ENCODE measurements at regions not wholly inside any gene's neighbourhood (a gene's known extent, or its start where the extent isn't known, plus 50 kb on each side); places are given as distances from the start of the nearest gene placed in this dataset.

DNA sequence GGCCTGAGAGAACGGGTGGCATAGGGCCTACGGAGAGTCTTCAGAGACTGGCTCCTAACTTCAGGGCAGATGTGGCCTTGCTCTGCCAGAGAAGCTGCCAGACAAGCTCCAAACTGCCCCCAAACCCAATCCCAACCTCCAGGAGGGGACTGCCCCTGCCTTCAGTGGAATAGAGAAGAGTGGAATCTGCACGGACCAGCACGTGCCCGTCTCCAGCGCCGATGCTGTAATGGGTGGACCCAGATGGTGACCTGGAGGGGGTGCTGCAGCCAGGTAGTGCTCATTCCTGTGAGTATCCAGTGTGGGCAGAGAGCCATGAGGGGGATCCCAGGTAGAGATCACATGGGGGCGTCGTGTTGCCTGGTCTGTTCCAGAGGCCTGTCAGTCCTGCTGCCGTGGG, 73.2 kb upstream of the NKX1-1 start:
- no peak for TF ChIP-seq JUND (IDR thresholded peaks at IDR 0.05; ENCODE audit: low read depth)
- no peak for DNase-seq (ENCODE audit: low read depth in 1 of 2, low spot score in 1 of 2)
- in situ Hi-C loops (cut with HindIII; ENCODE audit: low pct_unique_long_range_greater_than_20kb, low sequenced_read_pairs) = no loop called here

DNA sequence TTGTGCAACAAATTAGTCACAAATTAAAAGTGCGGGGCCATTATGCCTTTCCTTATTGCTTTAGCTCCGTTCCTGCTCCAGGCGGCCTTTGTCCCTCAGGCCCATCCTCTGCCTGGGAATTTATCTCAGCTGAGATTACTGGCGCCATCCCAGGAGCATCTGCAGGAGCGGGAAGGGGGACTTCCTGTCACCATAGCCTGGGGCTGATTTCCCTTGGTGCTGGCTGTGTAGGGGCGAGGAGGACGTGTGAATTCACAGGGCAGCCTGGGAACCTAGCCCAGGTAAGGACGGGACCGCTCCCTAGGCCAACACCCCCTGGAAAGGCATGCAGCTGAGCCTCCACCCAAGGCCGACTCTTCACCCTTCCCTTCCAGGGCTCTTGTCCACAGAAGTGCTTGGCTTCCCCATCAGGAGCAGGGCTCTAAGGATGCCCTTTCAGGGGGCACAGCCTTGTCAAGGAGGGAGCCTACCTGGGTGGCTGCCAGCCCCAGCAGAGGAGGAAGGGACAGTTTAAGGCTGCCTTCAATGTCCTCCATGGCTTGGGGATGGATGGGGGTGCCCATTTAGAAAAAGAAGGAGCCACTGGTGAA, 72.6 kb upstream of the NKX1-1 start:
- in situ Hi-C loops (cut with HindIII; ENCODE audit: low pct_unique_long_range_greater_than_20kb, low sequenced_read_pairs) = no loop called here
- no peak for TF ChIP-seq JUND (IDR thresholded peaks at IDR 0.05; ENCODE audit: low read depth)
- DNase-seq (ENCODE audit: low read depth in 1 of 2, low spot score in 1 of 2) = no peak

DNA sequence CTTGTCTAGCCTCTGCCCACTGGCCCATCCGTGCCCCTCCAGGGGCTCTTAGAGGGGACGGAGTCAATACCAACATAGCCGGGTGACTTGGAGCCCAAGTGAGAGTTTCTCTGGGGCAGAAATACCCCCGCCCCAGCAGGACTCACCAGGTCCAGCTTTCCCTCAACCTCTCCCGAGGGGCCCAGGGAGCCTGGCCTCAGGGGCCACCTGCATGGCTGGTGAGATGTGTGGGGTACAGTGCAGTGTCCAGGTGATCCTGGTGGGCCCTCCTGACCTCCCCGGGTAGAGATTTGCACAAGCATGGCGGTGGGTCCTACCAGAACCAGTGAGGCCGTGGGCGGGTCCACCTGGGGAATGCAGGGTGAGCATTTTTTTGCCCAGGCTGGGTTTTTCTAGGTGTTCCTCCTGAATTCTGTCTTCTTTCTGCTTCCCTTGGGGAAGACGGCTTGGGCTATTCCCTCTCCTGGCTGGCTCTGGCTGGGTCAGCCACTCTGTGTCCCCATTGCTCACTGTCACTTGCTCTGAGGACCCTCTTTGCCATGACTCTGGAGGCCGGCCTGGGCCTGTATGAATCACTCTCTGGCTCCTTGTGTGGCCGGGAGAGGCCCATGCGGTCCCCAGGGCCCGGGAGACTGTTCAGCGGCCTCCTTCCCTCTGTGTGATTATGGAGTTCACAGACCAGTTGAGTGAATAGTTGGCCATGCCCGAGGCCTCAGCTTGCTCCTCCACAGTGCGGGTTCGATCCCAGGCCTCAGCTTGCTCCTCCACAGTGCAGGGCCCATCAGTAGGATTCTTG, 71.0 kb upstream of the NKX1-1 start:
- no peak for DNase-seq (ENCODE audit: low read depth in 1 of 2, low spot score in 1 of 2)
- in situ Hi-C loops (cut with HindIII; ENCODE audit: low pct_unique_long_range_greater_than_20kb, low sequenced_read_pairs) = no loop called here
- TF ChIP-seq JUND (IDR thresholded peaks at IDR 0.05; ENCODE audit: low read depth) = no peak

DNA sequence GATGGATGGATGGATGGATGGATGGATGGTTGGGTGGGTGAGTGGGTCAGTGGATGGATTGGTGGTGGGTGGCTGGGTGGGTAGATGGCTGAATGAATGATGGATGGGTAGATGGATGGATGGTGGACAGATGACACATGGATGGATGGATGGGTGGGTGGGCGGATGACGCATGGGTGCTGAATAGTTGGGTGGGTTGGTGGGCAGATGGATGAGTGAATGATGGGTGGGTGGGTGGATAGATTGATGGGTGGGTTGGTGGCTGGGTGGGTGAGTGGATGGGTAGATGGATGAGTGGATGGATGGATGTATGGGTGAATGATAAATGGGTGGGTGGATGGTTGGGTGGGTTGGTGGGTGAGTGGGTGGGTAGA, 69.9 kb upstream of the NKX1-1 start:
- in situ Hi-C loops (cut with HindIII; ENCODE audit: low pct_unique_long_range_greater_than_20kb, low sequenced_read_pairs) = no loop called here

DNA sequence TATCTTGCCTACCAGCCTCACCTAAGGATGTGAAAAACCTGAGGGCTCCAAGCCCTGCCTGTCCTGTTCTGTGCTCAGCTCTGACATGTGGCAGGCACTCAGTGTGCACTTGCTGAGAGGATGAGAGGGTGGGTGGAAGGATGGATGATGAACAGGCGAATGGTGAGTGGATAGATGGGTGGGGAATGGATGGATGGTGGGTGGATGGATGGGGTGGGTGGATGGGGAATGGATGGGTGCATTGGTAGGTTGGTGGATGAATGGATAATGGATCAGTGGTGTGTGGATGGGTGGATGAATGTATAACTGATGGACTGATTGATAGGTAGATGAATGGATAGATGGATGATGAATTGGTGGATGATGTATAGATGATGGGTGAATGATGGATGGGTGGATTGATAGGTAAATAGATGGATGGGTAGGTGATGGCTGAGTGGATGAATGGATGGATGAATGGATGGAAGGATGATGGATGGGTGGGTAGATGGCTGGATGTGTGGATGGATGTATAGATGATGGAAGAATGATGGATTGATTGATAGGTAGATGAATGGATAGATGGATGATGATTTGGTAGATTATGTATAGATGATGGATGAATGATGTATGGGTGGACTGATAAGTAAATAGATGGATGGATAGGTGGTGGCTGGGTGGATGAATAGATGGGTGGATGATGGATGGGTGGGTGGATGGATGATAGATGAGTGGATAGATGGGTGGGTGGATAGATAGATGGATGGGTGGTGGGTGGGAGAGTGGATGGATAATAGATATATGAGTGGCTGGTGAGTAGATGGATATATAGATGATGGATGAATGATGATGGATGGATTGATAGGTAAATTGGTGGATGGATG, 69.3 kb upstream of the NKX1-1 start:
- TF ChIP-seq JUND (IDR thresholded peaks at IDR 0.05; ENCODE audit: low read depth) = no peak
- in situ Hi-C loops (cut with HindIII; ENCODE audit: low pct_unique_long_range_greater_than_20kb, low sequenced_read_pairs) = no loop called here

More for the DNA sequence above, 69.9 kb upstream of the NKX1-1 start:
- TF ChIP-seq JUND (IDR thresholded peaks at IDR 0.05; ENCODE audit: low read depth) = no peak
- DNase-seq (ENCODE audit: low read depth in 1 of 2, low spot score in 1 of 2) = no peak

DNA sequence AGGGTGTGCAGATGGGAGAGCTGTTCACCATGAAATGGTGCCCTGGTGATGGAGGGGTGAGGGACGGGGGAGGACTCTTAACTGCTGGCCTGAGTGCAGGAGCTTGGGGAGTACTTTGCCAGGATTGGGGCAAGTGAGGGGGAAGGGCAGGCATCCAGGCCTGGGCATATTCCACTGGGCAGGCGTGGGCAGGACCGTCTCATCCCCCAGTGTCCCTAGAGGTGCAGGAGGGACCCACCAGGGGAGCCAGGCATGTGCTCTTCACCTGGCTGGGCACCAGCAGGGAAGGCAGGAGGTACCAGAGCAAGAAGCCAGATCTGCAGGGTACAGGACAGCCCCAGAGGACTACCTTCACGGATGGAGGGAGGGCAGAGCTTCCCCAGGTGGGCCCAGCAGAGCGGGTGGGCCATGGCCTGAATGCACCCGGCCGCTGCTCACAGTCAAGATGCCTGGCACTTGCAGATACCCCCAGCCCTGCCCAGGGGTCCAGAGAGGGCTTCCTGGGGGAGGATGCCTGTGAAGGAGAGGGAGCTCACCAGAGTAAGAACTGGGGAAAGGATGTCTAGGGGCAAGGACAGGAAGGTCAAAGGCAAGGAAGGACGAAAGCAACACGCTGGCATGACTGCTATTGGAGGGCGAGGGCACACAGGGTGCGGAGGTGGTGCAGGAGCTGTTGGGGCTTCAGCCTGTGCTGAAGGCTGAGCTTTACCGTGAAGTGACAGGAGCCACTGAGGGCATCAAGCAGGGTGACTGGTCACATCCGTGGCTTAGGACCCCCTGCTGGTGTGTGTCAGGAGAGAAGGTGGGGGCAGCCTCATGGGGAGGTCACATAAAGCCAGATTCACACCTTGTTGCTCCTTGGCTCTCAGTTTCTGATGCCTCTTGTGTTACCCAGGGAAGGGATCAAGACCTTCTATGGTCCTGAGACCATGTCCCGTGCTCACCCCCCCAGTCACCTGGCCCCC, 68.2 kb upstream of the NKX1-1 start:
- TF ChIP-seq JUND (IDR thresholded peaks at IDR 0.05; ENCODE audit: low read depth) = no peak
- no peak for DNase-seq (ENCODE audit: low read depth in 1 of 2, low spot score in 1 of 2)
- in situ Hi-C loops (cut with HindIII; ENCODE audit: low pct_unique_long_range_greater_than_20kb, low sequenced_read_pairs) = no loop called here

More for the DNA sequence above, 69.3 kb upstream of the NKX1-1 start:
- no peak for DNase-seq (ENCODE audit: low read depth in 1 of 2, low spot score in 1 of 2)

DNA sequence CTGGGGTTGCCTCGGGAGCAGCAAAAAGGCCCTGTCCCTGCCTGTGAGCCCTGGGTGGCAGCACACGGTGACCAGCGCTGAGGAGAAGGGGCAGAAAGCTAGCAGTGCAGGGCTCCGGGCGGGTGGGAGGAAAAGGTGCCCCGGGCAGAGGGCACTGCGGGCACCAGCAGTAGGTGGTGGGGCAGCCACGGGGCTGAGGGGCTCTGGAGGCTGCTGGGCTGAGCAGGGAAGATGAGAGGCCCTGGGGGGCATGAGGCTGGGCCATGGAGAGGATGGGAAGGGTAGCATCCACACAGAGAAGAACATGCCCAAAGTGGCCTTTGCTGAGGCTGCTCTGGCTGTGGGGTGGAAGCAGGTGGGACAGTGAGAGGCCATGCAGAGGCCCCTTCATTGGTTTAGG, 67.5 kb upstream of the NKX1-1 start:
- no peak for DNase-seq (ENCODE audit: low read depth in 1 of 2, low spot score in 1 of 2)
- TF ChIP-seq JUND (IDR thresholded peaks at IDR 0.05; ENCODE audit: low read depth) = no peak
- in situ Hi-C loops (cut with HindIII; ENCODE audit: low pct_unique_long_range_greater_than_20kb, low sequenced_read_pairs) = no loop called here

DNA sequence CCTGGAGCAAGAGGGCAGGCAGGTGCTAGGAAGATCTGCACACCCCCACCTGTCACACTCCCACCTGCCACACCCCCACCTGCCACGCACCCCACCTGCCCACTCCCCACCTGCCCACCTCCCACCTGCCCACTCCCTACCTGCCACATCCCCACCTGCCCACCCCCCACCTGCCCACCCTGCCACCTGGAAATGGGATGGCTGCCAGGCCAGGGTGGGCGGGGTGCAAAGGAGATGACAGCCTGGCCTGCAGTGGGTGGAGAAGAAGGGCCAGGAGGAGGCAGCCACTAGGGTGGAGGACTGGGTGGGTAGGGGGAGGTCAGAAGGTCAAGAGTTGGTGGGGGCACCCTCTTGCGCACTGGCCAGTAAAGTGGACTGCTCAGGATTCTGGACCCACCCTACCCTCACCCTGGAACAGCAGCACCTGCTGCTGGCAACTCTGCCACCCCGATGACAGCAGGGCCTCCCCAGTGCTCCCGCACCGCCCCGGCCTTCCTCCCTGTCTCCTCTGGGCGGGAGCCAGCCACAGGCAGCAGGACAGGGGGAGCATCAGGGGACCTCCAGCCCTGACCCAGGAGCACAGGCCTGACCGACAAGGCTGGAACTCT, 66.8 kb upstream of the NKX1-1 start:
- in situ Hi-C loops (cut with HindIII; ENCODE audit: low pct_unique_long_range_greater_than_20kb, low sequenced_read_pairs) = no loop called here
- TF ChIP-seq JUND (IDR thresholded peaks at IDR 0.05; ENCODE audit: low read depth) = no peak
- no peak for DNase-seq (ENCODE audit: low read depth in 1 of 2, low spot score in 1 of 2)

DNA sequence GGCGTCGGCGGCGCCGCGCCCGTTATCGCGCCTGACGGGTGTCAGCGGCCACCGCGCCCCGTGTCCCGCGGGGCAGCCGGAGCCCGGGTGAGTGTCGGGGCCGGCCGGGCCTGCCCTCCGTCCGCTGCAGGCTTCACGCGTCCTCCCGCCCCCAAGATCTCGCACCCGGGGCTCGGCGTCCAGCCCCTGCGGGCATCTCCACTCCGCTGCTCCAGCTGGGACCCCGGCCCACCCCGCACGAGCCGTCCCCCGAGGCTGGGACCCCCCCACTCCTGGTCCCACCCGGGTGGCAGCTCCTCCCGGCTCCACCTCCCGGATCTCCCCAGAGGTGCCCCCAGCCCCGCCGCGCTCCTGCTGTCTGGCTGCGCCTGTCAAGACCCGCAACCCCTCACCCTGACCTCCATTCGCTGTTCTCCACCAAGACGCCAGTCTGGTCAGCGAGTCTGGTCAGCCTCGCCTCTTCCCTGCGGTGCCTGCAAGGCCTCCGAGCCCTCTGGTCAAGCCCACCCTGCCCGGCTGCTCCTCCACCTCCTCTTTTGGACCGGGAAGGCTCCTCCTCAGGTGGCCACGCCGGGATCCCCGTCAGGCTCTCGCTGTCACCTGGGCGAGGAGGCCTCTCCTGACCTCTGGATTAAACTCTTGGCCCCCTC, 66.0 kb upstream of the NKX1-1 start:
- DNase-seq (ENCODE audit: low read depth in 1 of 2, low spot score in 1 of 2) = no peak
- no peak for TF ChIP-seq JUND (IDR thresholded peaks at IDR 0.05; ENCODE audit: low read depth)
- in situ Hi-C loops (cut with HindIII; ENCODE audit: low pct_unique_long_range_greater_than_20kb, low sequenced_read_pairs) = no loop called here

DNA sequence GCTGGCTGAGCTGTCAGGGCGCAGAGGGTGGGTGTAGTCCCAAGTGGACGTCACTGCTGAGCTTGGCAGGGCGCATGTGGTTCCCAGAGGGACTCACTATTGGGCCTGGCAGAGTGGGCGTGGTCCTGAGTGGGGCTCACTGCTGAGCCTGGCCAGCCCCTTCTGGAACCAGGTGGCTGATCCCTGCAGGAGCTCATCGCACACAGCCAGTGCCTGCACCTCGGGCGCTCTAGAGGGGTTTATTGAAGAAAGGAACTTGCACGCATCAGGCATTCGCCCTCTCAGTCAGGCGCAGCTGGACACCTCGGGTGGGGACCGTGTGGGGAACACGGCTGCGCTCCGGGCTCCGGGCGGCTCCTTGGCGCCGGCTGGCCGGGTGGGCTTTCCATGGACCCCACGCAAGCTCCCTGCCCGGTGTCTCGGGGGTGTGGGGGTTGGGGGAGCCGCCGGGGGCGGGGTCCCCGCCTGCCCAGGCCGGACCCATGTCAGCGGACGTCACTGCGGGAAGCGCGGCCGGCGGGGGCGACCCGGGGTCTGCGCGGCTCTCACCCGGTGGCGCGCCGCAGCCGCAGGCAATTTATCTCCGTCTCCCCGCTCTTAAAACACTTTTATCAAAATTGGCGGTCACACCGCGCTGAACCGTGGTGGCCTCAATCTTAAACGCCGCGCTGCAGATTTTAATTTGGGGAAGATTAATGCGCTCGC, 65.4 kb upstream of the NKX1-1 start:
- TF ChIP-seq JUND (IDR thresholded peaks at IDR 0.05; ENCODE audit: low read depth) = no peak

More for the DNA sequence above, 65.4 kb upstream of the NKX1-1 start:
- no peak for DNase-seq (ENCODE audit: low read depth in 1 of 2, low spot score in 1 of 2)
- in situ Hi-C loops (cut with HindIII; ENCODE audit: low pct_unique_long_range_greater_than_20kb, low sequenced_read_pairs) = no loop called here
